ENCODE measurements at regions not wholly inside any gene's neighbourhood (a gene's known extent, or its start where the extent isn't known, plus 50 kb on each side); places are given as distances from the start of the nearest gene placed in this dataset.

- TF ChIP-seq CTCF (IDR thresholded peaks at IDR 0.05) (no peak), POLR2AphosphoS5 (IDR thresholded peaks at IDR 0.05) (no peak)
These were observed 253.4 kb upstream of the HDAC4 start for GRCh38 chr2:239654266-239654665.

All from suprapubic skin (tissue), 3 donors.